Endothelial cell of umbilical vein (primary cell): ENCODE measurements at regions not wholly inside any gene's neighbourhood (a gene's known extent, or its start where the extent isn't known, plus 50 kb on each side); places are given as distances from the start of the nearest gene placed in this dataset.
A peak's percentile ranks its signal among the peaks of the same experiment; 100 is the strongest.

Source experiments
- BruUV-seq: library from RNA; stranded (reverse); fragments of 400-500 nt; replicated peaks from 2 replicates; lab custom pipeline; 2021; lab: Mats Ljungman, UMichigan
- CTCF ChIA-PET: fragments of 300-600, 350-600 bp; sonication (Branson Sonifier 250); formaldehyde crosslinking; loops from one replicate; lab custom pipeline; 2021; ENCODE audit warnings: antibody characterized with exemption, inconsistent platforms; lab: Charles Lee
- POLR2A ChIA-PET: fragments of 300-600, 350-600 bp; sonication (Branson Sonifier 250); formaldehyde crosslinking; loops from one replicate; lab custom pipeline; 2021; ENCODE audit warnings: antibody characterized with exemption, inconsistent platforms; lab: Charles Lee
- DNase-seq: peaks from one replicate; pipeline ENCODE4 v3.0.0-alpha.2; 2011; ENCODE audit warnings: low read depth, low spot score
- FAIRE-seq: peaks from 2 replicates; lab custom pipeline; 2011; peaks lifted over from hg19 to GRCh38; lab: Jason Lieb, UNC
- H2AFZ ChIP-seq: 2 replicates; pipeline ENCODE4 v1.6.0; 2012; ENCODE audit warnings: low read depth, low read length, control low read depth, inconsistent platforms
- H3K27ac ChIP-seq: 2 replicates; pipeline ENCODE4 v1.5.1; 2011; ENCODE audit warnings: low read depth, mild to moderate bottlenecking, control low read depth, low read length, moderate library complexity; ENCODE audit not compliant: insufficient read depth
- H3K27me3 ChIP-seq, 2 experiments: 2 replicates each; pipeline versions ENCODE4 v1.6.0 to v1.6.1; 2011; ENCODE audit warnings: low read length in 2 of 2, mixed read lengths in 1 of 2; ENCODE audit not compliant: control insufficient read depth in 2 of 2, insufficient read depth in 2 of 2
- H3K36me3 ChIP-seq, 2 experiments: 2 replicates in 1 of 2; 3 replicates in 1 of 2; pipeline ENCODE4 v1.5.1; 2011; ENCODE audit warnings: low read length in 2 of 2, mild to moderate bottlenecking in 1 of 2, moderate library complexity in 1 of 2; ENCODE audit not compliant: control insufficient read depth in 2 of 2, insufficient read depth in 2 of 2; ENCODE audit errors: extremely low read depth in 1 of 2
- H3K4me1 ChIP-seq: 3 replicates; pipeline ENCODE4 v1.5.1; 2011; ENCODE audit warnings: mild to moderate bottlenecking, low read length; ENCODE audit not compliant: control insufficient read depth, insufficient read depth; ENCODE audit errors: extremely low read depth
- H3K4me2 ChIP-seq: 2 replicates; pipeline ENCODE4 v1.6.1; 2011; ENCODE audit warnings: low read length, control low read depth, mixed read lengths; ENCODE audit not compliant: insufficient read depth
- H3K4me3 ChIP-seq, 3 experiments: fragments of 200-600 bp in 1 of 3; sonication (generic), shearing (Covaris generic) in 1 of 3; replicated peaks in 1 of 3; 2 replicates each; pipeline ENCODE4 v1.5.1; 2011 to 2016; ENCODE audit warnings: control low read depth in 3 of 3, low read length in 3 of 3, mild to moderate bottlenecking in 2 of 3, inconsistent platforms in 1 of 3, low read depth in 1 of 3, moderate library complexity in 1 of 3; ENCODE audit not compliant: insufficient read depth in 1 of 3
- H3K79me2 ChIP-seq: 2 replicates; pipeline ENCODE4 v1.6.0; 2012; ENCODE audit warnings: low read length, inconsistent platforms; ENCODE audit not compliant: control insufficient read depth, insufficient read depth
- H3K9ac ChIP-seq: replicated peaks from 2 replicates; pipeline ENCODE3; 2011; ENCODE audit warnings: low read length, control low read depth; ENCODE audit not compliant: insufficient read depth; ENCODE audit errors: extremely low read depth
- H3K9me1 ChIP-seq: replicated peaks from 3 replicates; pipeline ENCODE4 v1.6.0; 2011; ENCODE audit warnings: mild to moderate bottlenecking, low read length; ENCODE audit not compliant: control insufficient read depth, insufficient read depth; ENCODE audit errors: extremely low read depth
- H3K9me3 ChIP-seq: replicated peaks from 2 replicates; pipeline ENCODE4 v1.5.1; 2012; ENCODE audit warnings: low read length, inconsistent platforms; ENCODE audit not compliant: control insufficient read depth, insufficient read depth
- H4K20me1 ChIP-seq: replicated peaks from 2 replicates; pipeline ENCODE3; 2011; ENCODE audit warnings: mild to moderate bottlenecking, low read length; ENCODE audit not compliant: control insufficient read depth, insufficient read depth; ENCODE audit errors: extremely low read depth
- CTCF ChIP-seq, 2 donors: IDR thresholded peaks; 1 replicate in 1 of 2; 2 replicates in 1 of 2; pipeline ENCODE4 v1.5.1; 2011; ENCODE audit warnings: low read length in 2 of 2, mild to moderate bottlenecking in 2 of 2, moderate library complexity in 2 of 2, control low read depth in 1 of 2, inconsistent platforms in 1 of 2, low read depth in 1 of 2; ENCODE audit not compliant: insufficient read depth in 1 of 2; ENCODE audit errors: extremely low read depth in 1 of 2
- EZH2 ChIP-seq: IDR thresholded peaks from 2 replicates; pipeline ENCODE4 v1.6.1; 2012; ENCODE audit warnings: borderline replicate concordance, low read depth, mild to moderate bottlenecking, moderate library complexity, low read length, inconsistent platforms; ENCODE audit not compliant: severe bottlenecking
- FOS ChIP-seq: IDR thresholded peaks from 2 replicates; pipeline ENCODE4 v1.6.1; 2011; ENCODE audit warnings: mild to moderate bottlenecking, low read length, moderate library complexity, borderline replicate concordance; ENCODE audit not compliant: insufficient read depth
- GATA2 ChIP-seq: IDR thresholded peaks from 2 replicates; pipeline ENCODE4 v1.7.0; 2011; ENCODE audit warnings: low read depth, mild to moderate bottlenecking, moderate library complexity, mixed read lengths, low read length; ENCODE audit not compliant: insufficient read length, insufficient read depth
- JUN ChIP-seq: IDR thresholded peaks from 2 replicates; pipeline ENCODE4 v1.6.1; 2011; ENCODE audit warnings: borderline replicate concordance, low read depth; ENCODE audit not compliant: insufficient read length, insufficient read depth
- MYC ChIP-seq: IDR thresholded peaks from one replicate; pipeline ENCODE4 v1.6.1; 2011; ENCODE audit warnings: mild to moderate bottlenecking, low read depth, low read length
- POLR2A ChIP-seq: IDR thresholded peaks from 2 replicates; pipeline ENCODE4 v1.6.1; 2012; ENCODE audit warnings: low read depth, mild to moderate bottlenecking, control low read depth, low read length
- POLR2AphosphoS5 ChIP-seq: IDR thresholded peaks from 2 replicates; pipeline ENCODE4 v1.6.1; 2012; ENCODE audit warnings: low read depth, mild to moderate bottlenecking, control low read depth, low read length, moderate library complexity; ENCODE audit not compliant: insufficient read depth
- dilution Hi-C: fragments of 300-500 bp; cut with MboI; formaldehyde crosslinking; loops from one replicate; pipeline ENCODE4 v1.15.0; 2019; ENCODE audit warnings: low sequenced_read_pairs; ENCODE audit not compliant: extremely low pct_ligation_motif_present
- intact Hi-C: fragments of 100-400 bp; cut with micrococcal nuclease; formaldehyde crosslinking; loops from one replicate; pipeline ENCODE4 v1.10.0; 2022
- TF ChIP-seq, protein P1 (sequence below): IDR thresholded peaks from 2 replicates; pipeline ENCODE4 v1.6.1; 2011; ENCODE audit not compliant: insufficient read depth, insufficient read length

DNA sequence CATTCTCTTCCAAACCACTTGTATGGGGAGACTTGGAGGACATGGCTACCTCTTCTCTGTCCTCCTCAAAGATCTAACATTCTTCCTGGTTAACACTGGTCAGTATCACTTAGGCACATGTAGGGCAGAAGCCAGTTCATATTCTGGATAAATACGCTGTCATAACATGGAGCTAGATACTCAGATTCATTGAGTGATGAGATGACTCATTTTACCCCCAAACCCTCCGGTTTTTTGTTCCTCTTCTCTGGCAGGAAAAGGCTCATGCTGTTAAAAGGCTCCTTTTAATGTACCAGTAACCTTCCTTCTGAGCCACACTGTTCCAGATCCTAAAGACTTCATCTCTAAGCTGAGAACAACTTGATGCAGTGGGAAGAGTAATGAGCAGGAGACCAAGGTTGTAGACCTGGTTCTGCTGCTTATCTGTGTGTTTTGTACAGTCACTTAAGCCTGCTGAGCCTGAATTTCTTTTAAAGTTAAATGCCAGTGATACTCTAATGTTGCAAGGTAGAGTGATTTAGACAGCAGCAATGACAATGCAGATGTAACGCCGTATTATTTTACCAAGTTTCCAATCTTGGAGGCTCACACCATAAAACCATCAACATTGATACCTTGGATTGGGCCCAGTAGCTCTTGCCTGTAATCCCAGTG, 57.3 kb upstream of the ELK3 start:
- peak; percentile 72 for DNase-seq
- dilution Hi-C loops = no loop called here
- Histone ChIP-seq H3K27ac (peak overlapping the region; percentile 71), H2AFZ (peak overlapping the region; percentile 86), H3K9me1 (no peaks in the 10 kb centered on the region), H3K9ac (no peak overlapping the region), H3K9me3 (no peaks in the 10 kb centered on the region), H3K79me2 (no peaks in the 10 kb centered on the region), H3K27me3 (no peaks in the 10 kb centered on the region), H4K20me1 (no peaks in the 10 kb centered on the region), H3K4me1 (peaks cover 30% of the 10 kb centered on the region), H3K4me3 (no peak overlapping the region), H3K4me2 (peak overlapping the region; percentile 18), H3K36me3 (no peaks in the 10 kb centered on the region)
- peak; percentile 65 for FAIRE-seq
- TF ChIP-seq MYC = no peak
- TF ChIP-seq, protein P1, sequence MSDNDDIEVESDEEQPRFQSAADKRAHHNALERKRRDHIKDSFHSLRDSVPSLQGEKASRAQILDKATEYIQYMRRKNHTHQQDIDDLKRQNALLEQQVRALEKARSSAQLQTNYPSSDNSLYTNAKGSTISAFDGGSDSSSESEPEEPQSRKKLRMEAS = no peak
- peak; percentile 54 for TF ChIP-seq JUN
- no peak for TF ChIP-seq EZH2
- peak; percentile 16 for TF ChIP-seq GATA2
- TF ChIP-seq FOS = peak; percentile 79
- no peak for TF ChIP-seq POLR2AphosphoS5
- TF ChIP-seq POLR2A = no peak
- TF ChIP-seq CTCF (IDR thresholded peaks at IDR 0.05; ENCODE audit: extremely low read depth in 1 of 2, insufficient read depth in 1 of 2, low read depth in 1 of 2, low read length in 2 of 2) = no peak
- BruUV-seq = TSS peak; percentile 91
- intact Hi-C loops = loop anchor here (1.0 to 10.0 kb wide), 4 partner anchors 58 to 378 kb away; no protein-coding TSS in a partner anchor
- POLR2A ChIA-PET = interaction anchor here (0.9 kb wide), 1 partner anchor 34 kb away, joined by 3 read pairs; no protein-coding TSS in a partner anchor
- CTCF ChIA-PET = interaction anchor here (0.5 to 1.8 kb wide), 4 partner anchors 25 to 78 kb away, joined by 3 to 7 read pairs (median 4); no protein-coding TSS in a partner anchor
